ENCODE measurements at regions not wholly inside any gene's neighbourhood (a gene's known extent, or its start where the extent isn't known, plus 50 kb on each side); places are given as distances from the start of the nearest gene placed in this dataset.

DNA sequence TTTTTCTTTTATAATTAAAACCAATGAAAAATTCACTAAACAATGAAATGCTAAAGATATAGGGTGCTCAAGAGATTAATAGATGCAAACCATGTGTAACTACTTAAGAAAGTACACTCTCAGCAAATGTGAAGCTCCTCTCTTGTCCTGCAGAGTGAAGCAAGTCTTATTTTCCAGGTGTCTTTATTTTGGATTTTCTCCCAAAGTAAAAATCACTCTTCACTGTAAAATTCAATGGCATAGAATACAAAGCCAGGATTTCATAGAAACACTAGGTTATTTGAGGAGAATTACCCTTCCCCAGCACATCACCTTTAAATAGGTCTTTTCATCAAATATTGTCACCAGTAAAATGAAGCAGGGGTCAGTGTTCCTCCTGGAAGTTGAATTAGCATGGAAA, 57.0 kb upstream of the GIMD1 start:
- no peaks in the 10 kb centered on the region for H3K27me3 ChIP-seq
- no peak for DNase-seq
- TF ChIP-seq, protein P1, sequence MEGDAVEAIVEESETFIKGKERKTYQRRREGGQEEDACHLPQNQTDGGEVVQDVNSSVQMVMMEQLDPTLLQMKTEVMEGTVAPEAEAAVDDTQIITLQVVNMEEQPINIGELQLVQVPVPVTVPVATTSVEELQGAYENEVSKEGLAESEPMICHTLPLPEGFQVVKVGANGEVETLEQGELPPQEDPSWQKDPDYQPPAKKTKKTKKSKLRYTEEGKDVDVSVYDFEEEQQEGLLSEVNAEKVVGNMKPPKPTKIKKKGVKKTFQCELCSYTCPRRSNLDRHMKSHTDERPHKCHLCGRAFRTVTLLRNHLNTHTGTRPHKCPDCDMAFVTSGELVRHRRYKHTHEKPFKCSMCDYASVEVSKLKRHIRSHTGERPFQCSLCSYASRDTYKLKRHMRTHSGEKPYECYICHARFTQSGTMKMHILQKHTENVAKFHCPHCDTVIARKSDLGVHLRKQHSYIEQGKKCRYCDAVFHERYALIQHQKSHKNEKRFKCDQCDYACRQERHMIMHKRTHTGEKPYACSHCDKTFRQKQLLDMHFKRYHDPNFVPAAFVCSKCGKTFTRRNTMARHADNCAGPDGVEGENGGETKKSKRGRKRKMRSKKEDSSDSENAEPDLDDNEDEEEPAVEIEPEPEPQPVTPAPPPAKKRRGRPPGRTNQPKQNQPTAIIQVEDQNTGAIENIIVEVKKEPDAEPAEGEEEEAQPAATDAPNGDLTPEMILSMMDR (IDR thresholded peaks at IDR 0.05), result no peak
- intact Hi-C loops (cut with DNase I), result no loop called here
- ATAC-seq, result no peak
- no peak for FAIRE-seq
- no peaks in the 10 kb centered on the region for H3K9me3 ChIP-seq
- no peak overlapping the region for H3K27ac ChIP-seq
- no peaks in the 10 kb centered on the region for H3K4me1 ChIP-seq
- no peak overlapping the region for H3K4me3 ChIP-seq
- H3K36me3 ChIP-seq, result no peaks in the 10 kb centered on the region

DNA sequence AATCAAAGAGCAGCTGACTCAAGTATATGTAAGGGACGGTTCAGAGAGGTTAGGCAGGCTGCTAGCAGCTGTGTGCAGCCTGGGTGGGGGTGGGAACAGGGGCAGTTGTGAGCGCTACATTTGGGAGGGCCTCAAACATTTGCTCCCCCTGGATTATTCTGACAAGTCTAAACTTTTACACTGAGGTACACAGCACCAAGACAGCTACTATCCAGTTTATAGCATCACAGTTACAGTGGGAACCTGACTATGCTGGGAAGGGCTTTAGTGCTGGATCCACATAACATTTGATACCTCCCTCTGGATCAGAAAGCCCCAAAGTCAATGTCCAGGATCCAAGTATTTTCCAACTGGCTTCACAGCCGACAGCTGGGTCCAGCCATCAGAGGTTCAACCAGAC, 55.8 kb upstream of the GIMD1 start:
- Histone ChIP-seq H3K36me3 (no peaks in the 10 kb centered on the region), H3K4me1 (no peaks in the 10 kb centered on the region), H3K27me3 (no peaks in the 10 kb centered on the region), H3K4me3 (no peak overlapping the region), H3K9me3 (no peaks in the 10 kb centered on the region), H3K27ac (no peak overlapping the region)
- TF ChIP-seq, protein P1 (IDR thresholded peaks at IDR 0.05), result no peak
- intact Hi-C loops (cut with DNase I), result no loop called here
- FAIRE-seq (no peak), DNase-seq (no peak), ATAC-seq (no peak)
- 64 to 86% methylated on average over 3 of the region's 3 CpGs for WGBS, 2 donors

DNA sequence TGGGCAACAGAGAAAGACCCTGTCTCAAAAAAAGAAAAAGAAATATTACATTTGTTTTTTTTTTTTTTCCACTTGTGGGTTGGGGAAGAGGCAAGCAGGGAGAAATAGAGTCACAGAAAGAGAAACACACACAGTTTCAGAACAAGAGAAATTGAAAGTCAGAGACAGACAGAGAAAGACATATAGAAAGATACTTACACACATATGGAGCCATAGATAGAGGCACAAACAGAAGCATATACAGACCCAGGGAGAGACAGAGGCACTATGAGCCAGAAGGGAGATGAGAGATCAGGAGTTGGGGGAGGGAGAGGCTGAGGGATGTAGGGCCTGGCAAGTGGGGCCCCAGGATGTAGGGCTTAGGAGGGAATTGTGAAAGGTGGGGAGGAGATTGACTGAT, 55.2 kb upstream of the GIMD1 start:
- DNase-seq (no peak), ATAC-seq (no peak), FAIRE-seq (no peak)
- Histone ChIP-seq H3K27me3 (no peaks in the 10 kb centered on the region), H3K9me3 (no peaks in the 10 kb centered on the region), H3K4me3 (no peak overlapping the region), H3K27ac (no peak overlapping the region), H3K36me3 (no peaks in the 10 kb centered on the region), H3K4me1 (no peaks in the 10 kb centered on the region)
- intact Hi-C loops (cut with DNase I), result no loop called here
- TF ChIP-seq, protein P1 (IDR thresholded peaks at IDR 0.05), result no peak

DNA sequence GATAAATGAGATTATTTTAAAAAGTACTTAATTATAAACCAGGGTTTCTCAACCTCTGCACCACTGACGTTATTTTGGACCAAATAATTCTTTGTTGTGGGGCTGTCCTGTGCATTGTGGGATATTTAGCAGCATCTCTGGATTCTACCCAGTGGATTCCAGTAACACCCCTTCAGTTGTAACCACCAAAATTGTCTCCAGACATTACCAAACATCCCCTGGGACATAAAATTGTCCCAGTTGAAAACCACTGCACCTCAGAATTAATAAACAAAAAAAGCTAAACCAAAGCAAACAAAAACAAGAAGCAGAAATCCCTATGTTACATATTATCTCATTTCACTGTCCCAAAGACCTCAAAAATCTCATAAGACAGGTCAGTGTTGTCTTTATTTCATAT, 54.2 kb upstream of the GIMD1 start:
- Histone ChIP-seq H3K4me3 (no peak overlapping the region), H3K4me1 (no peaks in the 10 kb centered on the region), H3K9me3 (no peaks in the 10 kb centered on the region), H3K36me3 (no peaks in the 10 kb centered on the region), H3K27ac (no peak overlapping the region), H3K27me3 (no peaks in the 10 kb centered on the region)
- DNase-seq (no peak), FAIRE-seq (no peak), ATAC-seq (no peak)
- intact Hi-C loops (cut with DNase I), result no loop called here
- TF ChIP-seq, protein P1 (IDR thresholded peaks at IDR 0.05), result no peak
- WGBS, 2 donors, result 9 to 35% methylated on average over 1 of the region's 1 CpG

DNA sequence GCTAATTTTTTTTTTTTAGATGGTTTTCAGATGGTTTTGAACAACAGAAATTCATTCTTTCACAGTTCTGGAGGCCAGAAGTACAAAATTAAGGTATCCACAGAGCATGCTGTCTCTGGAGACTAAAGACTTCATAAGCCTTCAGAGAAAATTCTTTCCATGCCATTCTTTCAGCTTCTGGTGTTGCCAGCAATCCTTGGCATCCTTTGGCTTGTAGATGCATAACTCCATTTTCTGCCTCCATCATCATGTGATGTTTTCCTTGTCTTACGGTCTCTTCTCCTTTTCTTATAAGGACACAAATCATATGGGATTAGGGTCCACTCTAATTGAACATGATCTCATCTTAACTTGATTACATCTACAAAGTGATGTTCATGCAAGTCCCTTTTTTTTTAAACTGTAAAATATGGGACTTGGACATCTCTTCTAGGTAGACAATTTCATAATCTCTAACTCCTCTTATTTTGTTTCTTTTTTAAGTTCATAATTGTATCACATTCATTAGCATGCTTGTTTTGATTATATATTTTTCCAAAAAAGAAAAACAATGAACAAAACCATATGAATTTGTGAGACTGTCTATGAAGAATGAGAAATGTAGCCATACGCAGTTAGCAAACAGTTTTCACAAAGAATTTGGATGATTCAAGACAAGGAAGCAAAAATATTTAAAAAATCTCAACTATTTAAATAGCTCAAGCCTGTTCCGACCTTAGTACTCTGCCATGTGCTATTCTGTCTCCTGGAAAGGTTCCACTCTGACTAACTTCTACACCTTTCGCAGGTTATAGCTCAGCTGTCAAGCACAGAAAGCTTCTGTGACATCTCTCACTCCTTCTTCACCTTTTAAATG, 53.1 kb upstream of the GIMD1 start:
- no peak overlapping the region for H3K4me3 ChIP-seq
- H3K27me3 ChIP-seq, result no peaks in the 10 kb centered on the region
- intact Hi-C loops (cut with DNase I), result no loop called here
- DNase-seq (no peak), FAIRE-seq (no peak), ATAC-seq (peak in 2 of 4 donors; percentile 12 to 22)
- no peaks in the 10 kb centered on the region for H3K4me1 ChIP-seq
- no peaks in the 10 kb centered on the region for H3K9me3 ChIP-seq
- TF ChIP-seq, protein P1 (IDR thresholded peaks at IDR 0.05), result no peak
- no peaks in the 10 kb centered on the region for H3K36me3 ChIP-seq
- 27 to 37% methylated on average over 4 of the region's 4 CpGs for WGBS, 2 donors
- H3K27ac ChIP-seq, result no peak overlapping the region

Measured in pancreas (tissue), 10 donors.